ENCODE measurements at regions not wholly inside any gene's neighbourhood (a gene's known extent, or its start where the extent isn't known, plus 50 kb on each side); places are given as distances from the start of the nearest gene placed in this dataset.

DNA sequence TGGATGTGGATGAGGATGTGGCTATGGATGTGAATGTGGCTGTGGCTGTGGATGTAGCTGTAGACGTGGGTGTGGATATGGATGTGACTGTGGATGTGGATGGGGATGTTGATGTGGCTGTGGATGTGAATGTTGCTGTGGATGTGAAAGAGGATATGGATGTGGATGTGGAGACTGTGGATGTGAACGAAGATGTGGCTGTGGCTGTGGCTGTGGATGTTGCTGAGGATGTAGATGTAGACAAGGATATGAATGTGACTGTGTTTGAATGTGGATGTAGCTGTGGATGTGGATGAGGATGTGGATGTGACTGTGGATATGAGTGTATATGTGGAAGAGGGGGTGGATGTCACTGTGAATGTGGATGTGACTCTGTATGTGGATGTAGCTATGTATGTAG is 884.6 kb upstream of the CHAC2 start:
- TF ChIP-seq, protein P1, sequence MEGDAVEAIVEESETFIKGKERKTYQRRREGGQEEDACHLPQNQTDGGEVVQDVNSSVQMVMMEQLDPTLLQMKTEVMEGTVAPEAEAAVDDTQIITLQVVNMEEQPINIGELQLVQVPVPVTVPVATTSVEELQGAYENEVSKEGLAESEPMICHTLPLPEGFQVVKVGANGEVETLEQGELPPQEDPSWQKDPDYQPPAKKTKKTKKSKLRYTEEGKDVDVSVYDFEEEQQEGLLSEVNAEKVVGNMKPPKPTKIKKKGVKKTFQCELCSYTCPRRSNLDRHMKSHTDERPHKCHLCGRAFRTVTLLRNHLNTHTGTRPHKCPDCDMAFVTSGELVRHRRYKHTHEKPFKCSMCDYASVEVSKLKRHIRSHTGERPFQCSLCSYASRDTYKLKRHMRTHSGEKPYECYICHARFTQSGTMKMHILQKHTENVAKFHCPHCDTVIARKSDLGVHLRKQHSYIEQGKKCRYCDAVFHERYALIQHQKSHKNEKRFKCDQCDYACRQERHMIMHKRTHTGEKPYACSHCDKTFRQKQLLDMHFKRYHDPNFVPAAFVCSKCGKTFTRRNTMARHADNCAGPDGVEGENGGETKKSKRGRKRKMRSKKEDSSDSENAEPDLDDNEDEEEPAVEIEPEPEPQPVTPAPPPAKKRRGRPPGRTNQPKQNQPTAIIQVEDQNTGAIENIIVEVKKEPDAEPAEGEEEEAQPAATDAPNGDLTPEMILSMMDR (IDR thresholded peaks at IDR 0.05) = no peak
- no peak for TF ChIP-seq POLR2A (IDR thresholded peaks at IDR 0.05)
- H3K4me3 ChIP-seq (ENCODE audit: low read depth, poor library complexity, severe bottlenecking) = no peak overlapping the region
- no peak for DNase-seq (ENCODE audit: low spot score in 2 of 2)
- intact Hi-C loops (cut with DNase I; ENCODE audit: low total_unique reads) = no loop called here
- WGBS, 2 donors = 47 to 71% methylated on average over 2 of the region's 2 CpGs

DNA sequence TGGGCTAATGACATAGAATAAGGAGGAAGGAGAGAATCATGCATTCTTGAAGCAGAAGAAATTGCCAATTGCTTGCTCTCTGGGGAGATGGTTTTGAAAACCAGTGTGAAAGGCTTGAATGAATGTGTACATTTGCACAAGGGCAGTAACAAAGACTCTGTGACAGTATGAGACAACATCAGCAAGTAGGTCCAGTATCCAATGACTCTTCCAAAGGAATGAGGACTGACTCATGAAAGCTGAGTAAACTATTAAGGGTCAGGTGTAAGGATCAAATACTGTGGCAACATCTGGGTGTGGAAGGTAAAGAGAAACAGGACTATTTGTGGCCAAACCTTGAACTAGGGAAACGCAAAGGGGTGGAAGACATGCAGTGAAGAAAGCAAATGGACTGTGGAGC is 886.0 kb upstream of the CHAC2 start:
- DNase-seq (ENCODE audit: low spot score in 2 of 2) = no peak
- TF ChIP-seq, protein P1 (IDR thresholded peaks at IDR 0.05) = no peak
- TF ChIP-seq POLR2A (IDR thresholded peaks at IDR 0.05) = no peak
- WGBS, 2 donors = 74 to 78% methylated on average over 1 of the region's 1 CpG
- no peak overlapping the region for H3K4me3 ChIP-seq (ENCODE audit: low read depth, poor library complexity, severe bottlenecking)
- intact Hi-C loops (cut with DNase I; ENCODE audit: low total_unique reads) = no loop called here

DNA sequence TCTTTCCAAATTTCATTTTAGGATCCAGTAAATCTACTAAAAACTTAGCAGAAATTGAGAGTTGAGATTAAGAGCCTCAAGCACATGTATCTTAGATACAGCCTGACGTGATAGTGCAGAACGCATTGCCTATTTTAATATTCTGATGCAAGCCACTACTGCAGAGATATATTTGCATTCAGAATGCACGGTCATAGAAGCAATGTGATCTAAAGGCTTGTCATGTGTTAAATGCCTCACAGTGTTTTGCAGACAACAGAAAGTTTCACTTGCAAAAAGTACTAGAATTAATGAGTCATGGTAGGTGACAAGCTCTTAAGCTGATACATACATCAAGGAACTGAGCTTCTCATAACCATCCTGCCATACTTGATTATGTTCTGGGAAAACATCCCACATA is 886.7 kb upstream of the CHAC2 start:
- no peak overlapping the region for H3K4me3 ChIP-seq (ENCODE audit: low read depth, poor library complexity, severe bottlenecking)
- TF ChIP-seq, protein P1 (IDR thresholded peaks at IDR 0.05) = no peak
- no peak for TF ChIP-seq POLR2A (IDR thresholded peaks at IDR 0.05)
- intact Hi-C loops (cut with DNase I; ENCODE audit: low total_unique reads) = no loop called here
- no peak for DNase-seq (ENCODE audit: low spot score in 2 of 2)
- WGBS, 2 donors = 60 to 84% methylated on average over 3 of the region's 3 CpGs

GRCh38 chr2:52879561-52879960 is 888.0 kb upstream of the CHAC2 start:
- no peak for DNase-seq (ENCODE audit: low spot score in 2 of 2)
- TF ChIP-seq, protein P1 (IDR thresholded peaks at IDR 0.05) = no peak
- TF ChIP-seq POLR2A (IDR thresholded peaks at IDR 0.05) = no peak
- 79 to 89% methylated on average over 4 of the region's 4 CpGs for WGBS, 2 donors
- intact Hi-C loops (cut with DNase I; ENCODE audit: low total_unique reads) = no loop called here
- H3K4me3 ChIP-seq (ENCODE audit: low read depth, poor library complexity, severe bottlenecking) = no peak overlapping the region

DNA sequence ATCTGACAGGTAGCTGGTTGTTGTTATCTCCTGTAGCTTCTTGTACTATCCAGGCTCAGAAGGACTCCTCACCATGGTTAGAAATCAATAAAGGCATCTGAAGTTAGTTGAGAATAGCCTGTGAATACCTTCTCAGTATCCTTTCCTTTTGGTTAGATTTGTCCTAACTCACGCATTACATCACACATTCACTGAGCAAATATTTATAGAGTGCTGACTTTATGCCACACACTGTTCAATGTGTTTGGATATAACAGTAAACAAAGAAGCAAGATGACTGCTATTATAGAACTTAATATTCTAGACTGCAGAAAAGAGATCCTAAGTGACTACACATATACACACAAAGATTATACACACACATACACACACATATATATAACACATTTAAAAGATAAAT is 889.9 kb upstream of the CHAC2 start:
- intact Hi-C loops (cut with DNase I; ENCODE audit: low total_unique reads) = no loop called here
- TF ChIP-seq, protein P1 (IDR thresholded peaks at IDR 0.05) = no peak
- no peak for TF ChIP-seq POLR2A (IDR thresholded peaks at IDR 0.05)
- H3K4me3 ChIP-seq (ENCODE audit: low read depth, poor library complexity, severe bottlenecking) = no peak overlapping the region
- no peak for DNase-seq (ENCODE audit: low spot score in 2 of 2)
- 83 to 92% methylated on average over 1 of the region's 1 CpG for WGBS, 2 donors

GRCh38 chr2:52874466-52875106 is 893.0 kb upstream of the CHAC2 start:
- intact Hi-C loops (cut with DNase I; ENCODE audit: low total_unique reads) = no loop called here
- DNase-seq (ENCODE audit: low spot score in 2 of 2) = no peak
- TF ChIP-seq, protein P1 (IDR thresholded peaks at IDR 0.05) = no peak
- no peak for TF ChIP-seq POLR2A (IDR thresholded peaks at IDR 0.05)
- 71 to 82% methylated on average over 6 of the region's 6 CpGs for WGBS, 2 donors
- H3K4me3 ChIP-seq (ENCODE audit: low read depth, poor library complexity, severe bottlenecking) = no peak overlapping the region

All from lower leg skin (tissue), 4 donors.